NCI-H2171 treated with DMSO at 0.1 percent for 48 hours (cell line): ENCODE measurements at regions not wholly inside any gene's neighbourhood (a gene's known extent, or its start where the extent isn't known, plus 50 kb on each side); places are given as distances from the start of the nearest gene placed in this dataset.
A peak's percentile ranks its signal among the peaks of the same experiment; 100 is the strongest.
"Not testable (repeated sequence)": the region's sequence is repeated elsewhere in the genome, so short reads cannot be mapped to it uniquely, and the experiment has no call there.

ENCODE experiments used
- DNase-seq: peaks from one replicate; lab custom pipeline; 2025; lab: John Stamatoyannopoulos, UW

GRCh38 chr2:195466427-195466826 is 190.6 kb upstream of the SLC39A10 start:
- DNase-seq = no peak

- no peak for DNase-seq
Observed at GRCh38 chr2:195461010-195461409, 196.0 kb upstream of the SLC39A10 start.

GRCh38 chr2:195458936-195459335 is 198.1 kb upstream of the SLC39A10 start:
- DNase-seq = no peak

GRCh38 chr2:195457873-195458272 is 199.2 kb upstream of the SLC39A10 start:
- DNase-seq = no peak

- DNase-seq = no peak
Observed at GRCh38 chr2:195456771-195457170, 200.3 kb upstream of the SLC39A10 start.

GRCh38 chr2:195451160-195451559 is 205.9 kb upstream of the SLC39A10 start:
- DNase-seq = no peak

- DNase-seq = peak; percentile 22
Observed at GRCh38 chr2:195450552-195451113, 206.4 kb upstream of the SLC39A10 start.

- no peak for DNase-seq
Observed at GRCh38 chr2:195447323-195447975, 209.6 kb upstream of the SLC39A10 start.

GRCh38 chr2:195445639-195446038 is 211.4 kb upstream of the SLC39A10 start:
- no peak for DNase-seq

GRCh38 chr2:195443926-195444325 is 213.1 kb upstream of the SLC39A10 start:
- DNase-seq = no peak

- no peak for DNase-seq
Observed at GRCh38 chr2:195442458-195443175, 214.4 kb upstream of the SLC39A10 start.

GRCh38 chr2:195438692-195439091 is 218.3 kb upstream of the SLC39A10 start:
- DNase-seq = no peak

GRCh38 chr2:195437521-195437920 is 219.5 kb upstream of the SLC39A10 start:
- no peak for DNase-seq

GRCh38 chr2:195434346-195434745 is 222.7 kb upstream of the SLC39A10 start:
- no peak for DNase-seq

GRCh38 chr2:195433729-195434128 is 223.3 kb upstream of the SLC39A10 start:
- not testable (repeated sequence) for DNase-seq

GRCh38 chr2:195428673-195429072 is 228.4 kb upstream of the SLC39A10 start:
- DNase-seq = no peak

- no peak for DNase-seq
Observed at GRCh38 chr2:195425328-195425727, 231.7 kb upstream of the SLC39A10 start.

- DNase-seq = no peak
Observed at GRCh38 chr2:195419033-195419432, 238.0 kb upstream of the SLC39A10 start.

GRCh38 chr2:195414537-195415100 is 242.4 kb upstream of the SLC39A10 start:
- DNase-seq = peak; percentile 59

- peak; percentile 27 for DNase-seq
Observed at GRCh38 chr2:195413944-195414343, 243.1 kb upstream of the SLC39A10 start.

GRCh38 chr2:195413422-195413821 is 243.6 kb upstream of the SLC39A10 start:
- DNase-seq = no peak

GRCh38 chr2:195411219-195411687 is 245.8 kb upstream of the SLC39A10 start:
- no peak for DNase-seq
